Endothelial cell of umbilical vein (primary cell): ENCODE measurements at regions not wholly inside any gene's neighbourhood (a gene's known extent, or its start where the extent isn't known, plus 50 kb on each side); places are given as distances from the start of the nearest gene placed in this dataset.

Experiments
- BruUV-seq: library from RNA; stranded (reverse); fragments of 400-500 nt; replicated peaks from 2 replicates; lab custom pipeline; 2021; lab: Mats Ljungman, UMichigan
- CTCF ChIA-PET: fragments of 300-600, 350-600 bp; sonication (Branson Sonifier 250); formaldehyde crosslinking; loops from one replicate; lab custom pipeline; 2021; ENCODE audit warnings: antibody characterized with exemption, inconsistent platforms; lab: Charles Lee
- POLR2A ChIA-PET: fragments of 300-600, 350-600 bp; sonication (Branson Sonifier 250); formaldehyde crosslinking; loops from one replicate; lab custom pipeline; 2021; ENCODE audit warnings: antibody characterized with exemption, inconsistent platforms; lab: Charles Lee
- DNase-seq: peaks from one replicate; pipeline ENCODE4 v3.0.0-alpha.2; 2011; ENCODE audit warnings: low read depth, low spot score
- FAIRE-seq: peaks from 2 replicates; lab custom pipeline; 2011; peaks lifted over from hg19 to GRCh38; lab: Jason Lieb, UNC
- H2AFZ ChIP-seq: 2 replicates; pipeline ENCODE4 v1.6.0; 2012; ENCODE audit warnings: low read depth, low read length, control low read depth, inconsistent platforms
- H3K27ac ChIP-seq: 2 replicates; pipeline ENCODE4 v1.5.1; 2011; ENCODE audit warnings: low read depth, mild to moderate bottlenecking, control low read depth, low read length, moderate library complexity; ENCODE audit not compliant: insufficient read depth
- H3K27me3 ChIP-seq, 2 experiments: 2 replicates each; pipeline versions ENCODE4 v1.6.0 to v1.6.1; 2011; ENCODE audit warnings: low read length in 2 of 2, mixed read lengths in 1 of 2; ENCODE audit not compliant: control insufficient read depth in 2 of 2, insufficient read depth in 2 of 2
- H3K36me3 ChIP-seq, 2 experiments: 2 replicates in 1 of 2; 3 replicates in 1 of 2; pipeline ENCODE4 v1.5.1; 2011; ENCODE audit warnings: low read length in 2 of 2, mild to moderate bottlenecking in 1 of 2, moderate library complexity in 1 of 2; ENCODE audit not compliant: control insufficient read depth in 2 of 2, insufficient read depth in 2 of 2; ENCODE audit errors: extremely low read depth in 1 of 2
- H3K4me1 ChIP-seq: 3 replicates; pipeline ENCODE4 v1.5.1; 2011; ENCODE audit warnings: mild to moderate bottlenecking, low read length; ENCODE audit not compliant: control insufficient read depth, insufficient read depth; ENCODE audit errors: extremely low read depth
- H3K4me2 ChIP-seq: 2 replicates; pipeline ENCODE4 v1.6.1; 2011; ENCODE audit warnings: low read length, control low read depth, mixed read lengths; ENCODE audit not compliant: insufficient read depth
- H3K4me3 ChIP-seq, 3 experiments: fragments of 200-600 bp in 1 of 3; sonication (generic), shearing (Covaris generic) in 1 of 3; replicated peaks in 1 of 3; 2 replicates each; pipeline ENCODE4 v1.5.1; 2011 to 2016; ENCODE audit warnings: control low read depth in 3 of 3, low read length in 3 of 3, mild to moderate bottlenecking in 2 of 3, inconsistent platforms in 1 of 3, low read depth in 1 of 3, moderate library complexity in 1 of 3; ENCODE audit not compliant: insufficient read depth in 1 of 3
- H3K79me2 ChIP-seq: 2 replicates; pipeline ENCODE4 v1.6.0; 2012; ENCODE audit warnings: low read length, inconsistent platforms; ENCODE audit not compliant: control insufficient read depth, insufficient read depth
- H3K9ac ChIP-seq: replicated peaks from 2 replicates; pipeline ENCODE3; 2011; ENCODE audit warnings: low read length, control low read depth; ENCODE audit not compliant: insufficient read depth; ENCODE audit errors: extremely low read depth
- H3K9me1 ChIP-seq: replicated peaks from 3 replicates; pipeline ENCODE4 v1.6.0; 2011; ENCODE audit warnings: mild to moderate bottlenecking, low read length; ENCODE audit not compliant: control insufficient read depth, insufficient read depth; ENCODE audit errors: extremely low read depth
- H3K9me3 ChIP-seq: replicated peaks from 2 replicates; pipeline ENCODE4 v1.5.1; 2012; ENCODE audit warnings: low read length, inconsistent platforms; ENCODE audit not compliant: control insufficient read depth, insufficient read depth
- H4K20me1 ChIP-seq: replicated peaks from 2 replicates; pipeline ENCODE3; 2011; ENCODE audit warnings: mild to moderate bottlenecking, low read length; ENCODE audit not compliant: control insufficient read depth, insufficient read depth; ENCODE audit errors: extremely low read depth
- EZH2 ChIP-seq: IDR thresholded peaks from 2 replicates; pipeline ENCODE4 v1.6.1; 2012; ENCODE audit warnings: borderline replicate concordance, low read depth, mild to moderate bottlenecking, moderate library complexity, low read length, inconsistent platforms; ENCODE audit not compliant: severe bottlenecking
- FOS ChIP-seq: IDR thresholded peaks from 2 replicates; pipeline ENCODE4 v1.6.1; 2011; ENCODE audit warnings: mild to moderate bottlenecking, low read length, moderate library complexity, borderline replicate concordance; ENCODE audit not compliant: insufficient read depth
- GATA2 ChIP-seq: IDR thresholded peaks from 2 replicates; pipeline ENCODE4 v1.7.0; 2011; ENCODE audit warnings: low read depth, mild to moderate bottlenecking, moderate library complexity, mixed read lengths, low read length; ENCODE audit not compliant: insufficient read length, insufficient read depth
- JUN ChIP-seq: IDR thresholded peaks from 2 replicates; pipeline ENCODE4 v1.6.1; 2011; ENCODE audit warnings: borderline replicate concordance, low read depth; ENCODE audit not compliant: insufficient read length, insufficient read depth
- MYC ChIP-seq: IDR thresholded peaks from one replicate; pipeline ENCODE4 v1.6.1; 2011; ENCODE audit warnings: mild to moderate bottlenecking, low read depth, low read length
- POLR2A ChIP-seq: IDR thresholded peaks from 2 replicates; pipeline ENCODE4 v1.6.1; 2012; ENCODE audit warnings: low read depth, mild to moderate bottlenecking, control low read depth, low read length
- POLR2AphosphoS5 ChIP-seq: IDR thresholded peaks from 2 replicates; pipeline ENCODE4 v1.6.1; 2012; ENCODE audit warnings: low read depth, mild to moderate bottlenecking, control low read depth, low read length, moderate library complexity; ENCODE audit not compliant: insufficient read depth
- dilution Hi-C: fragments of 300-500 bp; cut with MboI; formaldehyde crosslinking; loops from one replicate; pipeline ENCODE4 v1.15.0; 2019; ENCODE audit warnings: low sequenced_read_pairs; ENCODE audit not compliant: extremely low pct_ligation_motif_present
- intact Hi-C: fragments of 100-400 bp; cut with micrococcal nuclease; formaldehyde crosslinking; loops from one replicate; pipeline ENCODE4 v1.10.0; 2022
- TF ChIP-seq, protein P1 (sequence below), 2 donors: IDR thresholded peaks; 1 replicate in 1 of 2; 2 replicates in 1 of 2; pipeline ENCODE4 v1.5.1; 2011; ENCODE audit warnings: low read length in 2 of 2, mild to moderate bottlenecking in 2 of 2, moderate library complexity in 2 of 2, control low read depth in 1 of 2, inconsistent platforms in 1 of 2, low read depth in 1 of 2; ENCODE audit not compliant: insufficient read depth in 1 of 2; ENCODE audit errors: extremely low read depth in 1 of 2
- TF ChIP-seq, protein P2 (sequence below): IDR thresholded peaks from 2 replicates; pipeline ENCODE4 v1.6.1; 2011; ENCODE audit not compliant: insufficient read depth, insufficient read length

DNA sequence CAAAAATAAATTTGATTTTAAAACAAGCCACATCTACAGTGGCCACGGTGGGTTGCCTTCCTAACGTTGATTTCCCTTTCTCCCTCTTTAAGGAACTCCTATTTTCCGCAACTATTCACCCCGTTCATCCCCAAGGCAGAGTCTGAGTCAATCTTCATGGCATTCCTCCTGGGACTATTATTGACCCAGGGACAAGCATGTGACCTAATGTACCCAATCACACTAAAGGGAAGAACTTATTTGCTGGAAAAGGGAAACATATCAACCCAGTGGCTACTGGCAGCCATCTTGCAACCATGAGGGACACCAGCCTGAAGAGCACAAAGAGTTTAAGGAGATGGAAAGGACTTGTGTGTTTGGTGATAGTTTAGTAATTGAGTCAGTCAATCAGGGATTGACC is 55.4 kb upstream of the ARHGEF3 start:
- Histone ChIP-seq H3K9me1 (no peaks in the 10 kb centered on the region), H4K20me1 (no peaks in the 10 kb centered on the region), H2AFZ (no peak overlapping the region), H3K36me3 (no peaks in the 10 kb centered on the region), H3K27me3 (no peaks in the 10 kb centered on the region), H3K79me2 (no peaks in the 10 kb centered on the region), H3K4me3 (no peak overlapping the region), H3K4me1 (peaks cover 8% of the 10 kb centered on the region), H3K4me2 (no peak overlapping the region), H3K9me3 (no peaks in the 10 kb centered on the region), H3K27ac (no peak overlapping the region), H3K9ac (no peak overlapping the region)
- DNase-seq (no peak), FAIRE-seq (no peak)
- ChIA-PET POLR2A (no interaction called here), CTCF (interaction anchor here (0.6 to 11.9 kb wide), 9 partner anchors 10 to 155 kb away, joined by 3 to 120 read pairs (median 3); no protein-coding TSS in a partner anchor)
- TF ChIP-seq, protein P1, sequence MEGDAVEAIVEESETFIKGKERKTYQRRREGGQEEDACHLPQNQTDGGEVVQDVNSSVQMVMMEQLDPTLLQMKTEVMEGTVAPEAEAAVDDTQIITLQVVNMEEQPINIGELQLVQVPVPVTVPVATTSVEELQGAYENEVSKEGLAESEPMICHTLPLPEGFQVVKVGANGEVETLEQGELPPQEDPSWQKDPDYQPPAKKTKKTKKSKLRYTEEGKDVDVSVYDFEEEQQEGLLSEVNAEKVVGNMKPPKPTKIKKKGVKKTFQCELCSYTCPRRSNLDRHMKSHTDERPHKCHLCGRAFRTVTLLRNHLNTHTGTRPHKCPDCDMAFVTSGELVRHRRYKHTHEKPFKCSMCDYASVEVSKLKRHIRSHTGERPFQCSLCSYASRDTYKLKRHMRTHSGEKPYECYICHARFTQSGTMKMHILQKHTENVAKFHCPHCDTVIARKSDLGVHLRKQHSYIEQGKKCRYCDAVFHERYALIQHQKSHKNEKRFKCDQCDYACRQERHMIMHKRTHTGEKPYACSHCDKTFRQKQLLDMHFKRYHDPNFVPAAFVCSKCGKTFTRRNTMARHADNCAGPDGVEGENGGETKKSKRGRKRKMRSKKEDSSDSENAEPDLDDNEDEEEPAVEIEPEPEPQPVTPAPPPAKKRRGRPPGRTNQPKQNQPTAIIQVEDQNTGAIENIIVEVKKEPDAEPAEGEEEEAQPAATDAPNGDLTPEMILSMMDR (IDR thresholded peaks at IDR 0.05; ENCODE audit: extremely low read depth in 1 of 2, insufficient read depth in 1 of 2, low read depth in 1 of 2, low read length in 2 of 2): no peak
- TF ChIP-seq EZH2 (no peak), GATA2 (no peak), MYC (no peak), JUN (no peak), POLR2A (no peak), FOS (no peak), POLR2AphosphoS5 (no peak)
- TF ChIP-seq, protein P2, sequence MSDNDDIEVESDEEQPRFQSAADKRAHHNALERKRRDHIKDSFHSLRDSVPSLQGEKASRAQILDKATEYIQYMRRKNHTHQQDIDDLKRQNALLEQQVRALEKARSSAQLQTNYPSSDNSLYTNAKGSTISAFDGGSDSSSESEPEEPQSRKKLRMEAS: no peak
- BruUV-seq: no TSS peak
- dilution Hi-C loops: no loop called here
- intact Hi-C loops: loop anchor here (2.0 kb wide), 1 partner anchor 154 kb away; no protein-coding TSS in a partner anchor
